ENCODE measurements at regions not wholly inside any gene's neighbourhood (a gene's known extent, or its start where the extent isn't known, plus 50 kb on each side); places are given as distances from the start of the nearest gene placed in this dataset.

DNA sequence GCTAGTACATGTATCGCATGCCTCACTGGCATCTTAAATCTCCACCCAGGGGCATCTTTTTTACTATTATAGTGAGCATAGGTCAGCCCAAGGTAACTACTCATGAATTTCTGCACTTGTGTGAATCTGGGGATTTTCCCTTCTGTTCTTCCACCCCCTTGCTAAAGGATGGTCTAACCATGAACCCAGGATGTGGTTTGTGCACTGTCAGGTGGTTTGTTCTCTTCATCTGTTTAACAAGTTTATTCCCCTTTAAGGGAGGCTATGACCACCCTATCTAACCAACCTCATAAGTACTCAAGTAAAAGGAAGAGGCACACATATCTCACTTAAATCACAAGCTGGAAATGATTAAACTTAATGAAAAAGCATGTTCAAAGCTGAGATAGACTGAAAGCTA lies 243.0 kb downstream of the RPRM start:
- TF ChIP-seq, protein P1, sequence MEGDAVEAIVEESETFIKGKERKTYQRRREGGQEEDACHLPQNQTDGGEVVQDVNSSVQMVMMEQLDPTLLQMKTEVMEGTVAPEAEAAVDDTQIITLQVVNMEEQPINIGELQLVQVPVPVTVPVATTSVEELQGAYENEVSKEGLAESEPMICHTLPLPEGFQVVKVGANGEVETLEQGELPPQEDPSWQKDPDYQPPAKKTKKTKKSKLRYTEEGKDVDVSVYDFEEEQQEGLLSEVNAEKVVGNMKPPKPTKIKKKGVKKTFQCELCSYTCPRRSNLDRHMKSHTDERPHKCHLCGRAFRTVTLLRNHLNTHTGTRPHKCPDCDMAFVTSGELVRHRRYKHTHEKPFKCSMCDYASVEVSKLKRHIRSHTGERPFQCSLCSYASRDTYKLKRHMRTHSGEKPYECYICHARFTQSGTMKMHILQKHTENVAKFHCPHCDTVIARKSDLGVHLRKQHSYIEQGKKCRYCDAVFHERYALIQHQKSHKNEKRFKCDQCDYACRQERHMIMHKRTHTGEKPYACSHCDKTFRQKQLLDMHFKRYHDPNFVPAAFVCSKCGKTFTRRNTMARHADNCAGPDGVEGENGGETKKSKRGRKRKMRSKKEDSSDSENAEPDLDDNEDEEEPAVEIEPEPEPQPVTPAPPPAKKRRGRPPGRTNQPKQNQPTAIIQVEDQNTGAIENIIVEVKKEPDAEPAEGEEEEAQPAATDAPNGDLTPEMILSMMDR (IDR thresholded peaks at IDR 0.05): no peak
- TF ChIP-seq POLR2A (IDR thresholded peaks at IDR 0.05): no peak
